MM.1S (cell line): ENCODE measurements at regions not wholly inside any gene's neighbourhood (a gene's known extent, or its start where the extent isn't known, plus 50 kb on each side); places are given as distances from the start of the nearest gene placed in this dataset.

ENCODE experiments used
- DNase-seq: peaks from one replicate; pipeline ENCODE4 v3.0.0-alpha.2; 2015
- H2AFZ ChIP-seq: fragments of 300-600 bp; sonication (generic); 2 replicates; pipeline ENCODE4 v1.6.0; 2016; ENCODE audit warnings: antibody characterized with exemption, low read length
- H3F3A ChIP-seq: fragments of 300-600 bp; sonication (generic); 2 replicates; pipeline ENCODE4 v1.6.1; 2016; ENCODE audit warnings: mild to moderate bottlenecking, antibody characterized with exemption, low read length, moderate library complexity, mixed read lengths; ENCODE audit not compliant: insufficient read depth
- H3K27ac ChIP-seq: fragments of 300-600 bp; sonication (generic); 2 replicates; pipeline ENCODE4 v1.5.1; 2016; ENCODE audit warnings: mild to moderate bottlenecking, low read length
- H3K27me3 ChIP-seq: fragments of 300-600 bp; sonication (generic); replicated peaks from 2 replicates; pipeline ENCODE4 v1.6.0; 2016; ENCODE audit warnings: low read length; ENCODE audit not compliant: insufficient read depth
- H3K36me3 ChIP-seq: fragments of 300-600 bp; sonication (generic); replicated peaks from 2 replicates; pipeline ENCODE4 v1.6.1; 2016; ENCODE audit warnings: mild to moderate bottlenecking, low read length, mixed read lengths; ENCODE audit not compliant: insufficient read depth
- H3K4me1 ChIP-seq: fragments of 300-600 bp; sonication (generic); 2 replicates; pipeline ENCODE4 v1.6.1; 2016; ENCODE audit warnings: low read length, mixed read lengths
- H3K4me2 ChIP-seq: fragments of 300-600 bp; sonication (generic); 2 replicates; pipeline ENCODE4 v1.6.0; 2016; ENCODE audit warnings: low read depth, low read length
- H3K4me3 ChIP-seq: fragments of 300-600 bp; sonication (generic); 2 replicates; pipeline ENCODE4 v1.5.1; 2016; ENCODE audit warnings: low read length, mixed read lengths
- H3K79me2 ChIP-seq: fragments of 300-600 bp; sonication (generic); 2 replicates; pipeline ENCODE4 v1.6.1; 2016; ENCODE audit warnings: mixed run types, low read length, mixed read lengths
- H3K9ac ChIP-seq: fragments of 300-600 bp; sonication (generic); 2 replicates; pipeline ENCODE4 v1.6.1; 2016; ENCODE audit warnings: low read length, mixed read lengths
- H3K9me2 ChIP-seq: fragments of 300-600 bp; sonication (generic); replicated peaks from 2 replicates; pipeline ENCODE4 v1.6.1; 2016; ENCODE audit warnings: mild to moderate bottlenecking, low read length, mixed read lengths; ENCODE audit not compliant: insufficient read depth
- H3K9me3 ChIP-seq: fragments of 300-600 bp; sonication (generic); replicated peaks from 2 replicates; pipeline ENCODE4 v1.6.1; 2016; ENCODE audit warnings: mild to moderate bottlenecking, low read length, mixed read lengths; ENCODE audit not compliant: insufficient read depth
- H4K20me1 ChIP-seq: fragments of 300-600 bp; sonication (generic); 2 replicates; pipeline ENCODE4 v1.6.1; 2016; ENCODE audit warnings: mild to moderate bottlenecking, low read length, moderate library complexity, mixed read lengths; ENCODE audit not compliant: insufficient read depth
- EZH2 ChIP-seq: fragments of 300-600 bp; sonication (generic); optimal IDR thresholded peaks from 2 replicates; pipeline ENCODE3; 2017; ENCODE audit warnings: low read depth, mild to moderate bottlenecking, antibody characterized with exemption, low read length, mixed read lengths
- EZH2phosphoT487 ChIP-seq: fragments of 300-600 bp; sonication (generic); IDR thresholded peaks from 2 replicates; pipeline ENCODE4 v1.6.1; 2018; ENCODE audit warnings: antibody characterized with exemption, low read length
- TF ChIP-seq, protein P1 (sequence below): fragments of 300-600 bp; sonication (generic); IDR thresholded peaks from 2 replicates; pipeline ENCODE4 v1.5.1; 2016; ENCODE audit warnings: antibody characterized with exemption, low read length, mixed read lengths

DNA sequence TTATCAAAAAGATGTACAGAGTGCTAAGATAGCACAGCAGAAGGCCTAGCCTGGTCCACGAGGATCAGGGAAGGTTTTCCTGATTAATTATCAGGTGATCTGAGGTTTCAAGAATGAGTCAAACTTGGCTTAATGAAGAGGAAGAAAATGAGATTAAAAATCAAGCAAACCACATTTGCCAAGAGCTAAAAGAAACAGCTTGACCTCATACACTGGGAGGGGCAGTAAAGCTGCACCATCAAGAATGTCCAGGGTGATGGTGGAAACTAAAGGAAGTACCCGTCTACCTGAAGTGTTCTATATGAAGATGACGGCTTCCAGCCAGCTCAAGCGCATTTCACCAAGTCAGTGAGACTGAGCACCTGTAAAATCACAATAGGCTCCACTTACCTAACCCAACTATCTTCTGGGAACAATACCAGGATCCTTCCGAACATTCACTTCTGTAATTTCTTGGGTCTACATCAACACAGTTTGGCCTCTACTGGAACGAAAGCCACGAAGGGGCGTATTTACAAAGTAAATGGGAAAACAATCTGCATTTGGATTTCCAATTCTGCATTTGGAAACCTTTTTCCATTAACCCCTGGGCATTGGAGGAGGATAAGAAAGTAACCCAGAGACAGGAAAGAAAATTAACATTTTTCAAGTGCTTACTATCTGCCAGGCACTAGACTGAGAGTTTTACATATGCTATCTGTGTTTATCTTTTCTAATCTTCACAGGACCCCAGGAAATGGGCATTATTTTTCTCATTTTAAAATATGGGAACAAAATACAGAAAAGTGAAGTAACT lies 114.0 kb upstream of the DCLK2 start:
- Histone ChIP-seq H3K36me3 (no peaks in the 10 kb centered on the region), H3K4me1 (no peaks in the 10 kb centered on the region), H3K9me3 (no peaks in the 10 kb centered on the region), H3F3A (no peaks in the 10 kb centered on the region), H3K27ac (no peak overlapping the region), H3K9ac (no peak overlapping the region), H2AFZ (no peak overlapping the region), H3K9me2 (no peaks in the 10 kb centered on the region), H3K79me2 (no peaks in the 10 kb centered on the region), H3K4me3 (no peak overlapping the region), H3K4me2 (no peak overlapping the region), H4K20me1 (no peaks in the 10 kb centered on the region), H3K27me3 (no peaks in the 10 kb centered on the region)
- TF ChIP-seq EZH2 (no peak), EZH2phosphoT487 (no peak)
- TF ChIP-seq, protein P1, sequence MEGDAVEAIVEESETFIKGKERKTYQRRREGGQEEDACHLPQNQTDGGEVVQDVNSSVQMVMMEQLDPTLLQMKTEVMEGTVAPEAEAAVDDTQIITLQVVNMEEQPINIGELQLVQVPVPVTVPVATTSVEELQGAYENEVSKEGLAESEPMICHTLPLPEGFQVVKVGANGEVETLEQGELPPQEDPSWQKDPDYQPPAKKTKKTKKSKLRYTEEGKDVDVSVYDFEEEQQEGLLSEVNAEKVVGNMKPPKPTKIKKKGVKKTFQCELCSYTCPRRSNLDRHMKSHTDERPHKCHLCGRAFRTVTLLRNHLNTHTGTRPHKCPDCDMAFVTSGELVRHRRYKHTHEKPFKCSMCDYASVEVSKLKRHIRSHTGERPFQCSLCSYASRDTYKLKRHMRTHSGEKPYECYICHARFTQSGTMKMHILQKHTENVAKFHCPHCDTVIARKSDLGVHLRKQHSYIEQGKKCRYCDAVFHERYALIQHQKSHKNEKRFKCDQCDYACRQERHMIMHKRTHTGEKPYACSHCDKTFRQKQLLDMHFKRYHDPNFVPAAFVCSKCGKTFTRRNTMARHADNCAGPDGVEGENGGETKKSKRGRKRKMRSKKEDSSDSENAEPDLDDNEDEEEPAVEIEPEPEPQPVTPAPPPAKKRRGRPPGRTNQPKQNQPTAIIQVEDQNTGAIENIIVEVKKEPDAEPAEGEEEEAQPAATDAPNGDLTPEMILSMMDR: no peak
- no peak for DNase-seq

DNA sequence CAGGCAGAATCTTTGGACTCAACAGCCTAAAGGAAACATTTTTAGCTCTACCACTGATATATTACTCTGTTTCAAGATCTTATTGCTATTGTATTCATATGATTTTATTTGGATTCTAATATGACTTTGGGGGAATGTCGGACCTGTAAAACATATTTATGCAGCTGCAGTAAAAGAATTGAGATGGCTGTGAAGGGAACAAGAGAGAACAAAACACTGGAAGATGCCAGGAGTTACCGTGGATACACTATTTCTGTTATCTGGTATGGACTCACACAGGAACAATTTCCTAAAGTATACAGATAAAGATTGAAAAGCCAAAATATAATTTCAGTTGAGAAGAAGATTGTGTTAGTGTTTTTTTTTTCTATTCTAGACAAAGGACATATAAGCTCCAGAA lies 113.0 kb upstream of the DCLK2 start:
- Histone ChIP-seq H3K79me2 (no peaks in the 10 kb centered on the region), H3F3A (no peaks in the 10 kb centered on the region), H3K27me3 (no peaks in the 10 kb centered on the region), H3K4me3 (no peak overlapping the region), H3K27ac (no peak overlapping the region), H3K9me2 (no peaks in the 10 kb centered on the region), H3K9ac (no peak overlapping the region), H3K36me3 (no peaks in the 10 kb centered on the region), H4K20me1 (no peaks in the 10 kb centered on the region), H3K4me1 (no peaks in the 10 kb centered on the region), H2AFZ (no peak overlapping the region), H3K9me3 (no peaks in the 10 kb centered on the region), H3K4me2 (no peak overlapping the region)
- no peak for DNase-seq
- TF ChIP-seq EZH2phosphoT487: no peak
- TF ChIP-seq EZH2: no peak
- TF ChIP-seq, protein P1: no peak

DNA sequence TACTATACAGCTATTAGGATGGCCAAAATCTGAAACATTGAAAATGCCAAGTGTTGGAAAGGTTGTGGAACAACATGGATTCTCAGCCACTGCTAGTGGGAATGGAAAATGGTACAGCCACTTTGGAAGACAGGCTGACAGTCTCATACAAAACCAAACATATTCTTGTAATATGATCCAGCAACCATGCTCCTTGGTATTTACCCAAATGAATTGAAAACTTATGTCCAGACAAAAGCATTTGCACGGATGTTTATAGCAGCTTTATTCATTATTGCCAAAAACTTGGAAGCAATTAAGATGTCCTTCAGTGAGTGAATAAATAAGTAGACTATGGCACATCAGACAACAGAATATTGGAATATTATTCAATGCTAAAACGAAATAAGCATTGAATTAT lies 105.8 kb upstream of the DCLK2 start:
- Histone ChIP-seq H3K9me2 (no peaks in the 10 kb centered on the region), H3K4me2 (no peak overlapping the region), H3K27me3 (no peaks in the 10 kb centered on the region), H3K9me3 (no peaks in the 10 kb centered on the region), H3K27ac (no peak overlapping the region), H3K79me2 (no peaks in the 10 kb centered on the region), H3K4me3 (no peak overlapping the region), H4K20me1 (no peaks in the 10 kb centered on the region), H3K4me1 (no peaks in the 10 kb centered on the region), H3F3A (no peaks in the 10 kb centered on the region), H2AFZ (no peak overlapping the region), H3K9ac (no peak overlapping the region), H3K36me3 (no peaks in the 10 kb centered on the region)
- no peak for DNase-seq
- TF ChIP-seq, protein P1: no peak
- TF ChIP-seq EZH2phosphoT487 (no peak), EZH2 (no peak)
